ENCODE measurements at regions not wholly inside any gene's neighbourhood (a gene's known extent, or its start where the extent isn't known, plus 50 kb on each side); places are given as distances from the start of the nearest gene placed in this dataset.
"Not testable (repeated sequence)": the region's sequence is repeated elsewhere in the genome, so short reads cannot be mapped to it uniquely, and the experiment has no call there.

DNA sequence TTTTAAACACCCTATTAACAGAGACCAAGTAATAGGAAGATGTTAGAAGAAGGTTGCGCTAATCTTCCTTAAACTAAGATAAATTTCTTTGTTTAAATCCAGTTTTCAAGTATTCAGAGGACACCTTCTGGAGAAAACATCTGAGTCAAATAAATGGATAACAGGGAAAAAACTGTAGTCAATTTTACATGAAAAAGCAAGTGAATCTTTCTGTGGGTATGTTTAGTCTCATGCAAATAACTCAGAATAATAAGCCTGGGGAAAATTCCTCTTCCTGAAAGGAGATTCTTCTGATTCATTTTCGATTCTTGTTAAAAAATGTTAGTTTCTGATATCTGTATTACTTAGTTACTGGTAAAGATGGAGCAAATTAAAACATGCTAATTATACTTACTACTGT lies 145.5 kb downstream of the CTH start:
- no peak for DNase-seq (ENCODE audit: low read depth)

DNA sequence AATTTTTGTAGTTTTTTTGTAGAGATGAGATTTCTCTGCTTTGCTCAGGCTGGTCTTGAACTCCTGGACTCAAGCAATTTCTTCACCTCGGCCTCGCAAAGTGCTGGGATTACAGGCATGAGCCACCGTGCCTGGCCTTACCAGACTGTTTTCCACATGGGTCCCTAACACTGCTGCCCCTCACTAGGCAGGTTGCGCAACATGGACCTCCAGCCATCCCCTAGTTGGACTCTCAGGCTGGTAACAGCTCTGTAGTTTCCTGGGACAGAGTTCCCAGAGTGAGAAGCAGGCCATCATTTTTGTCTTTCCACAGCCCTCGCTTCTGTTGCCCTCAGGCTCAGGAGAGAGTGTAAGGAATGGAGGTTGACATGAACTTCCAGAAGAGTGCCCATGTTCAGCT lies 156.1 kb downstream of the CTH start:
- no peak for DNase-seq (ENCODE audit: low read depth)

DNA sequence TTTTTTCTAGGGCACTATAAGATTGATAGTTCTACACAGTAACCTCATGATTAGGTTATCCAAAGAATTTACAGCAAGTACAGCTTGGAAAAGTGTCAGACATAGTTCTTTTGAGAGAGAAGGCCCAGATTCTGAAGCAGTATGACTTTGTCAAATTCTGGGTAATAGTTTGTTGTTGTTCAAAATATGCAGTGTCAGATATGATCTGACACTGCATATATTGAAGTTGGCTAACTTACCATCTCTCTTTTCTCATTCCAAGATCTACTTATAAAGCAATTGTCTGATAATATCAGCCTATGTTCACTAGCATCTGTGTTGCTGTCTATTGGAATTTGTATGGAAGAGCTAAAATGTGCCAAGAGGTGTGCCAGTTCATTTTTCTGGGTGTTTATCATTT lies 160.1 kb downstream of the CTH start:
- DNase-seq (ENCODE audit: low read depth) = no peak

DNA sequence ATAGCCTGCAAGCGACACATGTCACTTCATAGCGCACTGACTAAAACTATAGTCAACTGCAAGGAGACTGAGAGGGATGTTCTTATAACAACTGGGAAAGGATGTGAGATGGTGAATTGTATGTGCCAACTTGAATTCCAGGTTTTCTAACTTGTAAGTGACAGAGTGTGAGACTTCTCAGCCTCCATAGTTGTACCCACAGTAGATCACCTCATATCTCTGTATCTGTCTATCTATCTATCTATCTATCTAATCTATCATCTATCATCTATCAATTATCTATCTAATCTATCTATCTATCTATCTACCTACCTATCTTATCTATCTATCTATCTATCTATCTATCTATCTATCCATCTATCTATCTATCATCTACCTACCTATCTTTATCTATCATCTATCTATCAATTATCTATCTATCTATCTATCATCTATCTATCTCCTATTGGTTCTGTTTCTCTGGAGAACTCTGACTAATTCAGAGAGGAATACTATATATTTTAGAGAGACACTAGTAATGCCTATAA lies 162.3 kb downstream of the CTH start:
- DNase-seq (ENCODE audit: low read depth) = no peak

DNA sequence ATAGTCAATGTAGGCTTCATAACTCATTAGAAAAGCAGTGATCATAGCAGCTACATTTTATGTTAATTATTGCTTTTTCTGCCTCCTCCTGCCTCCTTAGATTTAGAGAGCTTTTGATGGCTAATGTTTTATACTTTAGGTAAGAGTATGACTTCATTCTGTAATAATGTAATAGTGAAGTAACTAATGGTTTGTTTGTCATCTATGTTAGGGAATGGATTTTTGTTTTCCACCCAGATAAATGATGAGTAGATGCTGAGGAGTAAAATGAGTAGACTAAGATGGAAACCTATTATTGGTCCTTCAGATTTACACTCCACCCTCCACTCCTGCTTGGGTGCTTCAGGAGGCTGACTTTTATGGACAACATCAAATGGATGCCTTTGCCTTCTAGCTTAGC lies 170.6 kb downstream of the CTH start:
- no peak for DNase-seq (ENCODE audit: low read depth)

- no peak for DNase-seq (ENCODE audit: low read depth)
Measured at GRCh38 chr1:70583522-70583921, 172.5 kb downstream of the CTH start.

- no peak for DNase-seq (ENCODE audit: low read depth)
Measured at GRCh38 chr1:70586046-70586445, 175.0 kb downstream of the CTH start.

DNA sequence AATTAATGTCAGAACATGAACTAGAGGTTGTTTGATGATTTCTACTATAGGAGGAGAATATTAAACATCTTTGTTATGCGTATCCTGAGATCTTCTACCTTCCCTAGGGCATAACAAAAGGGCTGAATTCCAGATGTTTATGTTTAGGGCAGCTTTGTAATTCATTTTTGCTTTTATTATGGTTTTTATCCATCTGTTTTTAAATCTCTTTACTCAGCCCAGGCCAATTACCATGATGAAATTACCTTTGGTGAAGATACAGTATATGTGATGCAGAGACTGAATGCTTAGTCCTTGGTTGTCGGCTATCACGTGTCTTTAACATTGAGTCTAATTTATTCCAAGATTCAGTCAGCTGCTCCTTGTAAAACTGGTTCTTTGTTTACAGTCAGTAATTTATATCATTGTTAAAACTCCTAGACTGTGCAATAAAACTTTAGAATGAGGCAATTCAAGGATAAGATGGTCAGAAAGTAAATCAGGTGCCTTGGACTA lies 176.9 kb downstream of the CTH start:
- no peak for DNase-seq (ENCODE audit: low read depth)

DNA sequence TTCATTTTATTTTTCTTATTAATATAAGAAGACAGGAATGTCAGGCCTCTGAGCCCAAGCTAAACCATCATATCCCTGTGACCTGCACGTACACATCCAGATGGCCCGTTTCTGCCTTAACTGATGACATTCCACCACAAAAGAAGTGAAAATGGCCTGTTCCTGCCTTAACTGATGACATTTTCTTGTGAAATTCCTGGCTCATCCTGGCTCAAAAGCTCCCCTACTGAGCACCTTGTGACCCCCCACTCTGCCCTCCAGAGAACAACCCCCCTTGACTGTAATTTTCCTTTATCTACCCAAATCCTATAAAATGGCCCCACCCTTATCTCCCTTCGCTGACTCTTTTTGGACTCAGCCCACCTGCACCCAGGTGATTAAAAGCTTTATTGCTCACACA lies 182.5 kb downstream of the CTH start:
- DNase-seq (ENCODE audit: low read depth) = not testable (repeated sequence)

- no peak for DNase-seq (ENCODE audit: low read depth)
Measured at GRCh38 chr1:70608815-70609214, 197.7 kb downstream of the CTH start.

DNA sequence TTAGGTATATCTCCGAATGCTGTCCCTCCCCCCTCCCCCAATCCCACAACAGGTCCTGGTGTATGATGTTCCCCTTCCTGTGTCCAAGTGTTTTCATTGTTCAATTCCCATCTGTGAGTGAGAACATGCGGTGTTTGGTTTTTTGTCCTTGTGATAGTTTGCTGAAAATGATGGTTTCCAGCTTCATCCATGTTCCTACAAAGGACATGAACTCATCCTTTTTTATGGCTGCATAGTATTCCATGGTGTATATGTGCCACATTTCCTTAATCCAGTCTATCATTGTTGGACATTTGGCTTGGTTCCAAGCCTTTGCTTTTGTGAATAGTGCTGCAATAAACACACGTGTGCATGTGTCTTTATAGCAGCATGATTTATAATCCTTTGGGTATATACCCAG lies 199.1 kb downstream of the CTH start:
- DNase-seq (ENCODE audit: low read depth) = not testable (repeated sequence)

DNA sequence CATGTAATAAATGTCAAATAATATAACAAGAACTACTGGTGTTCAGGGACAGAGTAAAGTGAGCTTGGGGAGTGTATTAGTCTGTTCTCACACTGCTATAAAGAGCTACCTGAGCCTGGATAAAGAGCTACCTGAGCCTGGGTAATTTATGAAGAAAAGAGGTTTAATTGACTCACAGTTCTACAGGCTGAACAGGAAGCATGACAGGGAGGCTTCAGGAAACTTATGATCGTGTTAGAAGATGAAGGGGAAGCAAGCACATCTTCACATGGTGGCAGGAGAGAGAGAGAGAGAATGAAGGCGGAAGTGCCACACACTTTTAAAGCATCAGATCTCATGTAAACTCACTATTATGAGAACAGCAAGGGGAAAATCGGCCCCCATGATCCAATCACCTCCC lies 205.9 kb downstream of the CTH start:
- no peak for DNase-seq (ENCODE audit: low read depth)

GRCh38 chr1:70617728-70618127 lies 206.7 kb downstream of the CTH start:
- DNase-seq (ENCODE audit: low read depth) = no peak

DNA sequence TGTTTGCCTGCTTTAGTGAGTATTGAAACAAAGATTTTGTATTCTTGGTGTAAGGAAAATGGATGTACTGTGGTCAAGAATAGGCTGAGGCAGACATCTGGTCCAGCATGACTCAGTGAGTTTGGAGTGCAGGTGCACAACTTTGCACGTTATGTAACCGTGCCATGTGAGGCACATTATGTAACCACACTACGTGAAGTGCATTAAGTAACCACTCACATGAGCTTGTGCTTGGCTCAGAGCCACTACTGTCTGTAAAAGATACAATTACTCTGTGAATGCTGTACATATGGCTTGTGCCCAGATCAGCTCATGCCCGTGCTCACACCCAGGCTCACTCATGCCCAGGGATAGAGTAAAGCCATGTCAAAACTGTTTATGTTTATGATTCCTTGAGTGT lies 216.8 kb downstream of the CTH start:
- no peak for DNase-seq (ENCODE audit: low read depth)

DNA sequence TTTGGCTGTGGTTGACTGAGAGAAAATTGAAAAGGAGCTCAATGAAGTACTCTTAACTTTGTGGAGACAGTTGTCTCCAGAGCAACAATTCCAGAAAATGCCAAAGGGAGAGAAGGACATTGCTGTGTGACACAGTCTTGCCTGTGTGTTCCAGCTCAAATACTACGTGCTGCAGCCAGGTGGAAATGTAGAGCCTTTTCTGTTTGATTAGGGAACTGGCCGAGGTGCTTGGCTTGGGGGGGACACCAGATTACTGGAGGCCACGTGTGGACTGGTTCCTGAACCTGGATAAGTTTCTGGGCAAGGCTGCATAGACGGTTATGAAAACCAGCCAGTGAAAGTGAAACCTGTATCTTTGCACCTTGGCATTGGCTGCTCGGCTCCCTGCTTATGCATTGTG lies 217.9 kb downstream of the CTH start:
- no peak for DNase-seq (ENCODE audit: low read depth)

GRCh38 chr1:70633004-70633403 lies 221.9 kb downstream of the CTH start:
- DNase-seq (ENCODE audit: low read depth) = no peak

DNA sequence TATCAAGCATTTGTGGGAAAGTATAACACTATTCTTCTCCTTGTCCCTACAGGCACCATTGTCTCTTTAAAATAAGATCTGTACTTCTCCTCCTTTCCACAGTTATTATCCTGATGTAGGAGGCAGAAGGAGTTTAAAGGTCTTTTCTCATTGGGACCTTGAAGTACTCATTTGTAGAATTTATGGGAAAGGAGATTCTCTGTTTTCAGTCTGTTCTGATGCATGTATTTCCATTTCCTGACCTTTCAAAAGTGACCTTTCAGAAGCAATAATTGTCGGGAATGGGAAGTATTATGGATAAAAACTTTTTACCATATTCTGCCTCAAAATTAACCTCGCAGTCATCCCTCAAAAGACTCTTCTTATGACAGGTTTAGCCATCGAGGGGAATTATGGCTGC lies 224.8 kb downstream of the CTH start:
- no peak for DNase-seq (ENCODE audit: low read depth)

GRCh38 chr1:70641868-70642267 lies 230.8 kb downstream of the CTH start:
- no peak for DNase-seq (ENCODE audit: low read depth)

GRCh38 chr1:70656361-70656760 lies 245.3 kb downstream of the CTH start:
- DNase-seq (ENCODE audit: low read depth) = peak; percentile 12

- no peak for DNase-seq (ENCODE audit: low read depth)
Measured at GRCh38 chr1:70659891-70660290, 248.8 kb downstream of the CTH start.

- no peak for DNase-seq (ENCODE audit: low read depth)
Measured at GRCh38 chr1:70666381-70667140, 255.5 kb downstream of the CTH start.

- peak; percentile 33 for DNase-seq (ENCODE audit: low read depth)
Measured at GRCh38 chr1:70667494-70668170, 256.6 kb downstream of the CTH start.

- no peak for DNase-seq (ENCODE audit: low read depth)
Measured at GRCh38 chr1:70671006-70671405, 259.9 kb downstream of the CTH start.

Measured in GM04504 (cell line).